ENCODE measurements at regions not wholly inside any gene's neighbourhood (a gene's known extent, or its start where the extent isn't known, plus 50 kb on each side); places are given as distances from the start of the nearest gene placed in this dataset.

DNA sequence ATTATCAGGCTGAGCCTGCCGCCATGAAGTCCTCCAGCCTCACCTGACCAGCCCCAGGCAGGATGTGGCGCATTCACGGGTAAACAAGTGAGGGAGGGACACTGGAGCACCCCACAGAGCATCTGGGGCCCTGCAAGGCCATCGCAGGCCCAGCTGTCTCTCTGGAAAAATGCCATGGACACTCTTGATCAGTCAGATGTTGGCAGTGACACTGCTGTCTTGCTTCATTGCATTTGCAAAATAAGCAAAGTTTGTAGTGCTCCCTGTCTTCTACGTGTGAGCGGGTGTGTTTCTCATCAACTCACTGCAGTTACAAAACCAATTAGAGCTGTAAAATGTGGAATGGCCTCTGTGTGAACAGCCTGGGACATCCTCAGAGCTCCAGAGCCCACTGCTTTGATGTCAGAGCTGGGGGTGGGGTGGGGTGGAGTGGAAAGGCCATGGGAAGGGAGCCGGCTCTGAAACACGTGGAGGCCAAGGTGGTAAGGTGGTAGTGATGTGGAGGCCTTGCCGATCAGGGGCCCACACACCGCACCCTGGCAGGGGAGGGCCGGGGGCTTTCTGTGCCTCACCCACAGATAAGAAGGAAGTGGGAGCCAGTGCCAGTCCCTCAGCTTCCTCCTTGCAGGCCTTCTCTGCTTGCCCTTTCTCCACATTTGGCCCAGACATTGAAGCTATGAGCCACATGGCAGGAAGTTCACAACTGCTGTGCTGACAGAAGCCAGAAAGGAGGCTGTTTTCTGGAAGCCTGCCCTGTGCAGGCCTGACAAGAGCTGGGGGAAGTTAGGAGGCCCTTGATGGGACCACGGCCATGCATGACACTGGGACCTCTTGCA lies 254.9 kb downstream of the RHOU start:
- no peak for TF ChIP-seq EZH2 (IDR thresholded peaks at IDR 0.05; ENCODE audit: borderline replicate concordance, low read depth, low read length, poor library complexity, severe bottlenecking)
- TF ChIP-seq, protein P1, sequence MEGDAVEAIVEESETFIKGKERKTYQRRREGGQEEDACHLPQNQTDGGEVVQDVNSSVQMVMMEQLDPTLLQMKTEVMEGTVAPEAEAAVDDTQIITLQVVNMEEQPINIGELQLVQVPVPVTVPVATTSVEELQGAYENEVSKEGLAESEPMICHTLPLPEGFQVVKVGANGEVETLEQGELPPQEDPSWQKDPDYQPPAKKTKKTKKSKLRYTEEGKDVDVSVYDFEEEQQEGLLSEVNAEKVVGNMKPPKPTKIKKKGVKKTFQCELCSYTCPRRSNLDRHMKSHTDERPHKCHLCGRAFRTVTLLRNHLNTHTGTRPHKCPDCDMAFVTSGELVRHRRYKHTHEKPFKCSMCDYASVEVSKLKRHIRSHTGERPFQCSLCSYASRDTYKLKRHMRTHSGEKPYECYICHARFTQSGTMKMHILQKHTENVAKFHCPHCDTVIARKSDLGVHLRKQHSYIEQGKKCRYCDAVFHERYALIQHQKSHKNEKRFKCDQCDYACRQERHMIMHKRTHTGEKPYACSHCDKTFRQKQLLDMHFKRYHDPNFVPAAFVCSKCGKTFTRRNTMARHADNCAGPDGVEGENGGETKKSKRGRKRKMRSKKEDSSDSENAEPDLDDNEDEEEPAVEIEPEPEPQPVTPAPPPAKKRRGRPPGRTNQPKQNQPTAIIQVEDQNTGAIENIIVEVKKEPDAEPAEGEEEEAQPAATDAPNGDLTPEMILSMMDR (conservative IDR thresholded peaks at IDR 0.05; ENCODE audit: low read depth, low read length) = no peak
